ENCODE measurements at regions not wholly inside any gene's neighbourhood (a gene's known extent, or its start where the extent isn't known, plus 50 kb on each side); places are given as distances from the start of the nearest gene placed in this dataset.
A peak's percentile ranks its signal among the peaks of the same experiment; 100 is the strongest.

DNA sequence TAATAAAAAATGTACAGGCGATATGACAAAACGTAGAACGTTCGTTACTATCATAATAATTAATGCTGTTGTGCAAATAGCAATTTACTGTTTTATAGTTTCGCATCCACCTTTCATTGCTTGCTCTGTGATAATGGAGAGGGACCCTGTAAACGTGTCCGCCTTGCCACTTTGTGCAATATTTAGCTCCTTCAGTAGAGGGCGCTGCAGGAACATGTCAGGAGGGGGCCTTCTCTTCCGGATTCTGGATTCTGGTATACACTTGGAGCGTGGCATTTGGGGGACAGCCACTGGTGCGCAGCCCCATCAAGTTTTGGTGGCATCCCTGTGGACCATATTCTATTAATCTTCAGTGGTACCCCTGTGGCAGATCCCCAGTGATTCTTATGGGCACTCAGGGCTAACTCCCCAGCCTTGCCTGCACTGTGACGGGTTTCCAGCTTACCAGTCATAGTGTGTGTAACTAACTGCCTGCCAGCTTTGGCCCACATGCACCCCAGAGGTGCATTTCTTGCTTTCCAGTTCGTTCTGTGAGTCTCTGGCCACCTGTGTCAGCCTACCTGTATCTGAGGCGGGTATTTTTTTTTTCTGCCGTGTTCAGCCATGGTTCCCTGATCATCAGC is 140.3 kb downstream of the CYRIA start:
- TF ChIP-seq, protein P1, sequence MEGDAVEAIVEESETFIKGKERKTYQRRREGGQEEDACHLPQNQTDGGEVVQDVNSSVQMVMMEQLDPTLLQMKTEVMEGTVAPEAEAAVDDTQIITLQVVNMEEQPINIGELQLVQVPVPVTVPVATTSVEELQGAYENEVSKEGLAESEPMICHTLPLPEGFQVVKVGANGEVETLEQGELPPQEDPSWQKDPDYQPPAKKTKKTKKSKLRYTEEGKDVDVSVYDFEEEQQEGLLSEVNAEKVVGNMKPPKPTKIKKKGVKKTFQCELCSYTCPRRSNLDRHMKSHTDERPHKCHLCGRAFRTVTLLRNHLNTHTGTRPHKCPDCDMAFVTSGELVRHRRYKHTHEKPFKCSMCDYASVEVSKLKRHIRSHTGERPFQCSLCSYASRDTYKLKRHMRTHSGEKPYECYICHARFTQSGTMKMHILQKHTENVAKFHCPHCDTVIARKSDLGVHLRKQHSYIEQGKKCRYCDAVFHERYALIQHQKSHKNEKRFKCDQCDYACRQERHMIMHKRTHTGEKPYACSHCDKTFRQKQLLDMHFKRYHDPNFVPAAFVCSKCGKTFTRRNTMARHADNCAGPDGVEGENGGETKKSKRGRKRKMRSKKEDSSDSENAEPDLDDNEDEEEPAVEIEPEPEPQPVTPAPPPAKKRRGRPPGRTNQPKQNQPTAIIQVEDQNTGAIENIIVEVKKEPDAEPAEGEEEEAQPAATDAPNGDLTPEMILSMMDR (IDR thresholded peaks at IDR 0.05): peak in 1 of 4 experiments; percentile 26
- no peak for TF ChIP-seq POLR2A (IDR thresholded peaks at IDR 0.05)
- no peak for TF ChIP-seq POLR2AphosphoS5 (IDR thresholded peaks at IDR 0.05)
